Heart right ventricle (tissue), 16 donors: ENCODE measurements at regions not wholly inside any gene's neighbourhood (a gene's known extent, or its start where the extent isn't known, plus 50 kb on each side); places are given as distances from the start of the nearest gene placed in this dataset.
"Not testable (repeated sequence)": the region's sequence is repeated elsewhere in the genome, so short reads cannot be mapped to it uniquely, and the experiment has no call there.

ENCODE experiments used
- ATAC-seq, 8 donors: fragments of 200-7000 bp; cut with Tn5 transposase; one replicate each; pipeline ENCODE4 v1.9.1; 2020; ENCODE audit warnings: mild to moderate bottlenecking in 8 of 8, moderate library complexity in 8 of 8, moderate number of reproducible peaks in 1 of 8
- DNase-seq, 2 donors: peaks; one replicate each; pipeline ENCODE4 v3.0.0-alpha.2; 2020
- H3K27ac ChIP-seq, 10 donors: fragments of 200-600 bp; sonication (generic) in 2 of 10; one replicate each; pipeline versions ENCODE4 v1.5.0 to v1.8.0; 2020 to 2022; ENCODE audit warnings: mild to moderate bottlenecking in 3 of 10
- H3K27me3 ChIP-seq, 7 donors: fragments of 200-600 bp; one replicate each; pipeline ENCODE4 v1.8.0; 2021 to 2022; ENCODE audit warnings: mild to moderate bottlenecking in 2 of 7
- H3K36me3 ChIP-seq, 9 donors: fragments of 200-600 bp; sonication (generic) in 1 of 9; one replicate each; pipeline versions ENCODE4 v1.5.0 to v1.8.0; 2020 to 2022; ENCODE audit warnings: mild to moderate bottlenecking in 2 of 9
- H3K4me1 ChIP-seq, 9 donors: fragments of 200-600 bp; sonication (generic) in 1 of 9; one replicate each; pipeline versions ENCODE4 v1.5.0 to v1.8.0; 2020 to 2022; ENCODE audit warnings: mild to moderate bottlenecking in 4 of 9
- H3K4me3 ChIP-seq, 10 donors: fragments of 200-600 bp; sonication (generic) in 2 of 10; one replicate each; pipeline versions ENCODE4 v1.5.0 to v1.8.0; 2020 to 2022; ENCODE audit warnings: mild to moderate bottlenecking in 7 of 10, moderate library complexity in 2 of 10
- H3K9me3 ChIP-seq, 11 donors: fragments of 200-600 bp in 10 of 11; sonication (generic) in 2 of 11; one replicate each; pipeline versions ENCODE4 v1.5.0 to v1.8.0; 2013 to 2022; ENCODE audit warnings: mild to moderate bottlenecking in 2 of 11, control low read depth in 1 of 11, moderate library complexity in 1 of 11
- CTCF ChIP-seq, 9 donors: fragments of 200-600 bp; sonication (generic) in 2 of 9; IDR thresholded peaks; one replicate each; pipeline versions ENCODE4 v1.5.0 to v1.8.0; 2021 to 2022; ENCODE audit warnings: antibody characterized with exemption in 9 of 9, mild to moderate bottlenecking in 5 of 9, moderate library complexity in 1 of 9
- WGBS, 2 donors: extraction: QIAGEN DNeasy Blood & Tissue Kit; methylation state at CpG; one replicate each; pipeline ENCODE4 v1.1.7; 2013; ENCODE audit warnings: inconsistent platforms in 1 of 2; 5-methylcytosine and 5-hydroxymethylcytosine counted together
- intact Hi-C, 10 donors: fragments of 100-400 bp; cut with DNase I; formaldehyde crosslinking; loops; one replicate each; pipeline versions ENCODE4 v1.11.1 to v1.14.2; 2022
- donor health status: Arrhythmogenic right ventricular cardiomyopathy.
- donor health status: ischemic (EF 13 %, LVEDD 7.1; RV severe dilation, severe dysfunction).
- donor health status: healthy with polysubstance abuse.
- donor health status: DM: no; HTN: yes; CAD: no.
- donor health status: DM: no; HTN: no; CAD: no.
- donor health status: ischemic (EF 25% LVEDD 6.9; RV normal size, moderate dysfunction).
- donor health status: ischemic (EF 25% LVEDD 5.7; RV mildly dilated, moderate dysfunction).
- donor health status: healthy.
- donor health status: DM: yes; HTN: yes; CAD: no.
- donor health status: Ischemic cardiomyopathy.
- donor health status: ischemic (EF 35%, LVEDD 5.7; RV mildly dilated, moderate dysfunction).
- donor health status: nonischemic (EF 11% LVEDD 7.7; RV severe dilation, severe dysfunction).
- donor health status: DM: yes; HTN: yes; CAD: no.
- donor health status: PGD.
- donor health status: ischemic (EF 29% LVEDD 5.4; RV normal size, mild dysfunction).
- donor health status: nonischemic (EF 23%, LVEDD 6.1; RV moderate dilation, normal function).

DNA sequence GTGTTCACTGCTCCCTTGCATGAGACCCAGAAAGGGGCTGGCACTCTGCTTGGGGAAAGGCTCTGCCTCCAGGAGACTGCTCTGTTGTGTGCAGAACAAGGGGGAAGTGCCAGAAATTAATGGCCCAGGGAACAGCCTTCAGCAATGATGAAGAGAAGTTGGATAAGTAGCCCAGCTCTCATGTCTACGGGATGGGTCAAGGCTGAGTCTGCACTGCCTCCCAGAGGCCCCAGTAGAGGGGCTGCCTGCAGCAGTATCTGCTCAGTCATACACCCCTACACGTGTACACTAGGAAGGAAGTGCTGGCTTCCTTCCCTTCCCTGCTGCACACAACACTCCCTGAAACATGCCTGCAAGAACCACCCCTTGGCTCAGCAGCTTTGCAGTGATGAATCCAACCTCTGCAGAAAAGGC is 54.6 kb upstream of the URI1 start:
- ATAC-seq, result peak in 7 of 8 donors; percentile 64 to 87 (median 73)
- peak in 2 of 9 donors; percentile 26 to 28 for TF ChIP-seq CTCF (IDR thresholded peaks at IDR 0.05)

DNA sequence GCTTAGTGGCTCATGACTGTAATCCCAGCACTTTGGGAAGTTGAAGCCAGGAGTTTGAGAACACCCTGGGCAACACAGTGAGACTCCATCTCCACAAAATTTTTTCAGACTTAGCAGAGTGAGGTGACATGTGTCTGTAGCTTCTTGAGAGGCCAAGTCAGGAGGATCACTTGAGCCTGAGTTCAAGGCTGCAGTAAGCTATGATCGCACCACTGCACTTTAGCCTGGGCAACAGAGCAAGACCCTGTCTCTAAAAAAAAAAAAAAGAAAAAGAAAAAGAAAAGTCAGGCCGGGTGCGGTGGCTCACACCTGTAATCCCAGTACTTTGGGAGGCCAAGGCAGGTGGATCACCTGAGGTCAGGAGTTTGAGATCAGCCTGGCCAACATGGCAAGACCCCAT is 54.0 kb upstream of the URI1 start:
- H3K4me1 ChIP-seq, H3K9me3 ChIP-seq, DNase-seq, intact Hi-C loops, H3K36me3 ChIP-seq, H3K27ac ChIP-seq, ATAC-seq, H3K4me3 ChIP-seq: not testable (repeated sequence)
- H3K27me3 ChIP-seq, result peaks cover 0 to 15% (median 0%) of the 10 kb centered on the region in 7 donors
- WGBS, 2 donors, result 95 to 96% methylated on average over 3 of the region's 3 CpGs

More for the DNA sequence above, 54.6 kb upstream of the URI1 start:
- intact Hi-C loops, result no loop called here
- Histone ChIP-seq H3K27ac (no peak overlapping the region), H3K4me1 (peaks cover 0 to 9% (median 3%) of the 10 kb centered on the region in 9 donors), H3K27me3 (peaks cover 0 to 19% (median 0%) of the 10 kb centered on the region in 7 donors), H3K9me3 (no peaks in the 10 kb centered on the region), H3K4me3 (no peak overlapping the region), H3K36me3 (no peaks in the 10 kb centered on the region)
- DNase-seq, result no peak
- 13 to 16% methylated on average over 2 of the region's 2 CpGs for WGBS, 2 donors

DNA sequence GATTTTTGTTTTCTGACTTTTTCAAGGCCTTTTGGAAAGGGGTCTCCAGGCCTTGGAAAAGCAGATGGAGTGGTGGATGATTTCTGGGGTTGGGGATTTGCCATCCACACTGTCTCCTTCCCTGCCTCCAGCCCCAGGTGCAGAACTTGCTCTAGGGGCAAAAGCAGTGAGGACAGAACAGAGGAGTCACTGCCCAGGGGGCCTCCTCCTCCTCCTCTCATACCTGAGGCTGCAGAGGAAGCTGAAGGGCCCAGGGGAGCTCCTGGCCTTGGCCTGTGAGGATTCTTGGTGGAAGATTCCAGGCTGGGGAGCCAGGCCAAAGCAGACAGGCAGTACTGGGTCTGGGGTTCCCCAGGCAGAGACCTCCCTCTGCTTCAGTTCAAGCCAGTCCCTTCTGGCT is 52.3 kb upstream of the URI1 start:
- Histone ChIP-seq H3K36me3 (no peaks in the 10 kb centered on the region), H3K27me3 (peaks cover 0 to 10% (median 0%) of the 10 kb centered on the region in 7 donors), H3K27ac (no peak overlapping the region), H3K9me3 (no peaks in the 10 kb centered on the region), H3K4me1 (peaks cover 0 to 9% (median 3%) of the 10 kb centered on the region in 9 donors), H3K4me3 (no peak overlapping the region)
- ATAC-seq (no peak), DNase-seq (no peak)
- intact Hi-C loops, result no loop called here
- TF ChIP-seq CTCF (IDR thresholded peaks at IDR 0.05), result no peak

DNA sequence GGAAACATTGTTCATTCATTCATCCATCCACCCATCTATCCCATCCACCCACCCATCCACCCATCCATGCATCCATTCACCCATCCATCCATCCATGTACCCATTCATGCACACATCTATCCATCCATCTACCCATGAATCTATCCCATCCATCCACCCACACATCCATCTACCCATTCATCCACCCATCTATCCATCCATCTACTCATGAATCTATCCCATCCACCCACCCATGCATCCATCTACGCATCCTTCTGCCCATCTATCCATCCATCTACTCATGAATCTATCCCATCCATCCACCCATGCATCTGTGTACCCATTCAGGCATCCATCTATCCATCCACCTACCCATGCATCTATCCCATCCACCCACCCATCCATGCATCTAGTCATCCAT is 51.6 kb upstream of the URI1 start:
- ATAC-seq, result no peak
- 92 to 98% methylated on average over 1 of the region's 1 CpG for WGBS, 2 donors
- Histone ChIP-seq H3K4me3 (no peak overlapping the region), H3K36me3 (no peaks in the 10 kb centered on the region), H3K4me1 (peaks cover 0 to 9% (median 3%) of the 10 kb centered on the region in 9 donors), H3K27ac (no peak overlapping the region), H3K9me3 (no peaks in the 10 kb centered on the region), H3K27me3 (peaks cover 0 to 5% (median 0%) of the 10 kb centered on the region in 7 donors)
- intact Hi-C loops, result no loop called here
- no peak for DNase-seq
- TF ChIP-seq CTCF (IDR thresholded peaks at IDR 0.05), result no peak
